ENCODE measurements at regions not wholly inside any gene's neighbourhood (a gene's known extent, or its start where the extent isn't known, plus 50 kb on each side); places are given as distances from the start of the nearest gene placed in this dataset.

- DNase-seq (ENCODE audit: low read depth): peak; percentile 35
- TF ChIP-seq CTCF (conservative IDR thresholded peaks at IDR 0.05; ENCODE audit: low read length): no peak
- no peak overlapping the region for H3K4me3 ChIP-seq (ENCODE audit: low read length)
Observed at GRCh38 chr3:66885326-66886000, 112.6 kb upstream of the KBTBD8 start.

GRCh38 chr3:66889750-66890494 is 108.2 kb upstream of the KBTBD8 start:
- H3K4me3 ChIP-seq (ENCODE audit: low read length): no peak overlapping the region
- TF ChIP-seq CTCF (conservative IDR thresholded peaks at IDR 0.05; ENCODE audit: low read length): no peak
- DNase-seq (ENCODE audit: low read depth): no peak

- TF ChIP-seq CTCF (conservative IDR thresholded peaks at IDR 0.05; ENCODE audit: low read length): no peak
- DNase-seq (ENCODE audit: low read depth): no peak
- H3K4me3 ChIP-seq (ENCODE audit: low read length): no peak overlapping the region
Observed at GRCh38 chr3:66898155-66898554, 100.0 kb upstream of the KBTBD8 start.

- no peak for TF ChIP-seq CTCF (conservative IDR thresholded peaks at IDR 0.05; ENCODE audit: low read length)
- H3K4me3 ChIP-seq (ENCODE audit: low read length): no peak overlapping the region
- no peak for DNase-seq (ENCODE audit: low read depth)
Observed at GRCh38 chr3:66904336-66904735, 93.8 kb upstream of the KBTBD8 start.

- DNase-seq (ENCODE audit: low read depth): peak; percentile 10
- no peak overlapping the region for H3K4me3 ChIP-seq (ENCODE audit: low read length)
- no peak for TF ChIP-seq CTCF (conservative IDR thresholded peaks at IDR 0.05; ENCODE audit: low read length)
Observed at GRCh38 chr3:66904831-66905493, 93.1 kb upstream of the KBTBD8 start.

- no peak for TF ChIP-seq CTCF (conservative IDR thresholded peaks at IDR 0.05; ENCODE audit: low read length)
- no peak overlapping the region for H3K4me3 ChIP-seq (ENCODE audit: low read length)
- no peak for DNase-seq (ENCODE audit: low read depth)
Observed at GRCh38 chr3:66907136-66907535, 91.0 kb upstream of the KBTBD8 start.
